ENCODE measurements at regions not wholly inside any gene's neighbourhood (a gene's known extent, or its start where the extent isn't known, plus 50 kb on each side); places are given as distances from the start of the nearest gene placed in this dataset.

GRCh38 chr5:67536866-67537265 lies 340.3 kb upstream of the CD180 start:
- no peak for DNase-seq (ENCODE audit: low read depth)
- TF ChIP-seq CTCF (IDR thresholded peaks at IDR 0.05; ENCODE audit: insufficient read depth, low read depth, low read length) = no peak
- no peak overlapping the region for H3K4me3 ChIP-seq (ENCODE audit: low read depth, low read length)

GRCh38 chr5:67530609-67531255 lies 334.1 kb upstream of the CD180 start:
- DNase-seq (ENCODE audit: low read depth) = no peak
- H3K4me3 ChIP-seq (ENCODE audit: low read depth, low read length) = no peak overlapping the region
- TF ChIP-seq CTCF (IDR thresholded peaks at IDR 0.05; ENCODE audit: insufficient read depth, low read depth, low read length) = no peak

- H3K4me3 ChIP-seq (ENCODE audit: low read depth, low read length) = no peak overlapping the region
- no peak for DNase-seq (ENCODE audit: low read depth)
- no peak for TF ChIP-seq CTCF (IDR thresholded peaks at IDR 0.05; ENCODE audit: insufficient read depth, low read depth, low read length)
These were observed 332.4 kb upstream of the CD180 start for GRCh38 chr5:67528953-67529352.

- no peak for DNase-seq (ENCODE audit: low read depth)
- no peak overlapping the region for H3K4me3 ChIP-seq (ENCODE audit: low read depth, low read length)
- no peak for TF ChIP-seq CTCF (IDR thresholded peaks at IDR 0.05; ENCODE audit: insufficient read depth, low read depth, low read length)
These were observed 330.2 kb upstream of the CD180 start for GRCh38 chr5:67526793-67527192.

GRCh38 chr5:67520161-67520908 lies 323.7 kb upstream of the CD180 start:
- no peak for DNase-seq (ENCODE audit: low read depth)
- no peak for TF ChIP-seq CTCF (IDR thresholded peaks at IDR 0.05; ENCODE audit: insufficient read depth, low read depth, low read length)
- H3K4me3 ChIP-seq (ENCODE audit: low read depth, low read length) = no peak overlapping the region

- H3K4me3 ChIP-seq (ENCODE audit: low read depth, low read length) = no peak overlapping the region
- no peak for TF ChIP-seq CTCF (IDR thresholded peaks at IDR 0.05; ENCODE audit: insufficient read depth, low read depth, low read length)
- DNase-seq (ENCODE audit: low read depth) = no peak
These were observed 321.6 kb upstream of the CD180 start for GRCh38 chr5:67518227-67518626.
